ENCODE measurements at regions not wholly inside any gene's neighbourhood (a gene's known extent, or its start where the extent isn't known, plus 50 kb on each side); places are given as distances from the start of the nearest gene placed in this dataset.

DNA sequence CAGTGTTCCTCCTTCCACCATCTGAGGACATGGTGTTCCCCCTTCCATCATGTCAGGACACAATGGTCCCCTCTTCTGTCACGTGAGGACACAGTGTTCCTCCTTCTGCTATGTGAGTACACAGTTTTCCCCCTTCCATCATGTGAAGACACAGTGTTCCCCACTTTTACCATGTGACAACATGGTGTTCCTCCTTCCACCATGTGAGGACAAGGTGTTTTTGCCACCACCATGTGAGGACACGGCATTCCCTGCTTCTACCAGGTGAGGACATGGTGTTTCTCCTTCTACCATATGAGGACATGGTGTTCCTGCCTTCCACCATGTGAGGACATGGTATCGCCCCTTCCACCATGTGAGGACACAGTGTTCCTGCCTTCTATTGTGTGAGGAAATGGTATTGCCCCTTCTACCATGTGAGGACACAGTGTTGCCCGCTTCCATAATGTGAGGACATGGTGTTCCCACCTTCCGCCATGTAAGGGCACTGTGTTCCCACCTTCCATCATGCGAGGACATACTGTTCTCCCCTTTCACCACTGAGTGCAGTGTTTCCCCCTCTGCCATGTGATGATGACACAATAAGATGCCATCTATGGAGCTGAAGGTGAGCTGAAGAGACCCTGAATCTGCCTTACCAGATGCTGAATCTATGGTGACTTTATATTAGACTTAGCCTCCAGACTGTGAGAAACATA lies 132.3 kb downstream of the FCRL5 start:
- no peaks in the 10 kb centered on the region for H3F3A ChIP-seq (ENCODE audit: control insufficient read depth, insufficient read depth)
- no peak overlapping the region for H3K27ac ChIP-seq (ENCODE audit: low read depth, low read length)
- H3K9me2 ChIP-seq (replicated peaks; ENCODE audit: control insufficient read depth, low read length) = no peaks in the 10 kb centered on the region
- H3K4me2 ChIP-seq (ENCODE audit: low read length) = no peak overlapping the region
- H3K4me3 ChIP-seq (ENCODE audit: low read length) = no peak overlapping the region
- peaks cover 16% of the 10 kb centered on the region; the same call in 1 of the 2 replicates for H3K27me3 ChIP-seq (ENCODE audit: control insufficient read depth, low read length)
- H4K20me1 ChIP-seq (ENCODE audit: control insufficient read depth, insufficient read depth, low read depth, low read length) = no peaks in the 10 kb centered on the region
- no peak for TF ChIP-seq EZH2phosphoT487 (IDR thresholded peaks at IDR 0.05; ENCODE audit: borderline replicate concordance, low read length)
- TF ChIP-seq, protein P1, sequence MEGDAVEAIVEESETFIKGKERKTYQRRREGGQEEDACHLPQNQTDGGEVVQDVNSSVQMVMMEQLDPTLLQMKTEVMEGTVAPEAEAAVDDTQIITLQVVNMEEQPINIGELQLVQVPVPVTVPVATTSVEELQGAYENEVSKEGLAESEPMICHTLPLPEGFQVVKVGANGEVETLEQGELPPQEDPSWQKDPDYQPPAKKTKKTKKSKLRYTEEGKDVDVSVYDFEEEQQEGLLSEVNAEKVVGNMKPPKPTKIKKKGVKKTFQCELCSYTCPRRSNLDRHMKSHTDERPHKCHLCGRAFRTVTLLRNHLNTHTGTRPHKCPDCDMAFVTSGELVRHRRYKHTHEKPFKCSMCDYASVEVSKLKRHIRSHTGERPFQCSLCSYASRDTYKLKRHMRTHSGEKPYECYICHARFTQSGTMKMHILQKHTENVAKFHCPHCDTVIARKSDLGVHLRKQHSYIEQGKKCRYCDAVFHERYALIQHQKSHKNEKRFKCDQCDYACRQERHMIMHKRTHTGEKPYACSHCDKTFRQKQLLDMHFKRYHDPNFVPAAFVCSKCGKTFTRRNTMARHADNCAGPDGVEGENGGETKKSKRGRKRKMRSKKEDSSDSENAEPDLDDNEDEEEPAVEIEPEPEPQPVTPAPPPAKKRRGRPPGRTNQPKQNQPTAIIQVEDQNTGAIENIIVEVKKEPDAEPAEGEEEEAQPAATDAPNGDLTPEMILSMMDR (IDR thresholded peaks at IDR 0.05; ENCODE audit: low read depth, low read length, poor library complexity, severe bottlenecking) = no peak
- H3K36me3 ChIP-seq (ENCODE audit: control insufficient read depth, low read length) = no peaks in the 10 kb centered on the region
- H3K79me2 ChIP-seq (ENCODE audit: control insufficient read depth, low read length) = no peaks in the 10 kb centered on the region
- no peaks in the 10 kb centered on the region for H3K4me1 ChIP-seq (ENCODE audit: control insufficient read depth, low read length)
- no peaks in the 10 kb centered on the region for H3K9me3 ChIP-seq (ENCODE audit: control insufficient read depth, insufficient read depth, low read length)

DNA sequence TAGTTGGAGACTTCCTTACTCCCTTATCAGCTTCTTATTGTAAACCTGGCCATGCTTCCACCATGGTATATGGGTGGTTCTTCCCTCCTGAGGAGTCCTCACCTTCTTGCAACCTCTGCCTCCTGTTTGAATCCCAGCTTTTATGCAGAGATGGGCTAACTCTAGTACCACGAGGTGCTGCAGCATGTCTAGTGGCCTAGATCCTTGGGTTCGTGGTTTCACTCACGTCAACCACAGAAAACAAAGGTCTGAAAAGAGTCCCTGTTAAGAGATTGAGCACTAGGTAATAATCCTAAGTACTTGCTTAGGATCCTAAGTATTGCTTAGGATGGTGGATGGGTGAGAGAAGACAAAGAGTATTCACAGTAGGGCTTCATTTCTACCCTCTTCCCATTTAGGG lies 133.7 kb downstream of the FCRL5 start:
- no peaks in the 10 kb centered on the region for H3K4me1 ChIP-seq (ENCODE audit: control insufficient read depth, low read length)
- no peak overlapping the region for H3K4me2 ChIP-seq (ENCODE audit: low read length)
- no peaks in the 10 kb centered on the region for H3K79me2 ChIP-seq (ENCODE audit: control insufficient read depth, low read length)
- H3K9me3 ChIP-seq (ENCODE audit: control insufficient read depth, insufficient read depth, low read length) = no peaks in the 10 kb centered on the region
- no peak for TF ChIP-seq EZH2phosphoT487 (IDR thresholded peaks at IDR 0.05; ENCODE audit: borderline replicate concordance, low read length)
- TF ChIP-seq, protein P1 (IDR thresholded peaks at IDR 0.05; ENCODE audit: low read depth, low read length, poor library complexity, severe bottlenecking) = no peak
- no peaks in the 10 kb centered on the region for H3F3A ChIP-seq (ENCODE audit: control insufficient read depth, insufficient read depth)
- peaks cover 21% of the 10 kb centered on the region; the same call in 1 of the 2 replicates for H3K27me3 ChIP-seq (ENCODE audit: control insufficient read depth, low read length)
- H4K20me1 ChIP-seq (ENCODE audit: control insufficient read depth, insufficient read depth, low read depth, low read length) = no peaks in the 10 kb centered on the region
- H3K9me2 ChIP-seq (replicated peaks; ENCODE audit: control insufficient read depth, low read length) = no peaks in the 10 kb centered on the region
- no peak overlapping the region for H3K27ac ChIP-seq (ENCODE audit: low read depth, low read length)
- no peaks in the 10 kb centered on the region for H3K36me3 ChIP-seq (ENCODE audit: control insufficient read depth, low read length)
- H3K4me3 ChIP-seq (ENCODE audit: low read length) = no peak overlapping the region

DNA sequence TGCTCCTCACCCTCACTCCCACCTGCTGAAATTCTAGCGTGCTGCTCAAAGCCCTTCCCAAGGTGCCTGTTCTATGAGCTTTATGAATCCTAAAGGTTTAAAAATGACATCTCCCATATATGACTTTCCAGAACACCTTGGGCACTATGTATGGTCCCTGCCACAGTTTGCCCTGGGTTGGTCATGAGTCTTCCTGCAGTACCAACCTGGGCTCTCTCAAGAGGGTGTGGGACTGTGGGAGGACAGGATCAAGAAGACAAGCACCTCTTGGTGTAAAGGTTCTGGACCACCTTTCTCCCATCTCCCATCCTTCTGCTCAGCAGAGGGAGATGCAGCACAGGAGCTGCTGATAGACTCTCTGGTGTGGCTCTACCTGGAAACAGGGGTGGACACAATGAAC lies 134.1 kb downstream of the FCRL5 start:
- Histone ChIP-seq H3K4me2 (ENCODE audit: low read length) (no peak overlapping the region), H4K20me1 (ENCODE audit: control insufficient read depth, insufficient read depth, low read depth, low read length) (no peaks in the 10 kb centered on the region), H3K4me3 (ENCODE audit: low read length) (no peak overlapping the region), H3K36me3 (ENCODE audit: control insufficient read depth, low read length) (no peaks in the 10 kb centered on the region), H3F3A (ENCODE audit: control insufficient read depth, insufficient read depth) (no peaks in the 10 kb centered on the region), H3K27me3 (ENCODE audit: control insufficient read depth, low read length) (peaks cover 24% of the 10 kb centered on the region; the same call in 1 of the 2 replicates), H3K4me1 (ENCODE audit: control insufficient read depth, low read length) (no peaks in the 10 kb centered on the region), H3K79me2 (ENCODE audit: control insufficient read depth, low read length) (no peaks in the 10 kb centered on the region), H3K27ac (ENCODE audit: low read depth, low read length) (no peak overlapping the region), H3K9me2 (replicated peaks; ENCODE audit: control insufficient read depth, low read length) (no peaks in the 10 kb centered on the region), H3K9me3 (ENCODE audit: control insufficient read depth, insufficient read depth, low read length) (no peaks in the 10 kb centered on the region)
- no peak for TF ChIP-seq EZH2phosphoT487 (IDR thresholded peaks at IDR 0.05; ENCODE audit: borderline replicate concordance, low read length)
- TF ChIP-seq, protein P1 (IDR thresholded peaks at IDR 0.05; ENCODE audit: low read depth, low read length, poor library complexity, severe bottlenecking) = no peak
